HCT116 (cell line): ENCODE measurements at regions not wholly inside any gene's neighbourhood (a gene's known extent, or its start where the extent isn't known, plus 50 kb on each side); places are given as distances from the start of the nearest gene placed in this dataset.

ENCODE experiments used
- CEBPB ChIP-seq: IDR thresholded peaks from 2 replicates; pipeline ENCODE4 v1.6.1; 2012; ENCODE audit warnings: low read depth
- CTCF ChIP-seq, 3 experiments: fragments of 200-600 bp in 1 of 3; sonication (generic) in 1 of 3; IDR thresholded peaks in 2 of 3; conservative IDR thresholded peaks in 1 of 3; 2 replicates each; pipeline ENCODE4 v1.5.1; 2012 to 2017; ENCODE audit warnings: low read depth in 2 of 3, low read length in 2 of 3, antibody characterized with exemption in 1 of 3, borderline replicate concordance in 1 of 3, control low read depth in 1 of 3, mild to moderate bottlenecking in 1 of 3, mixed read lengths in 1 of 3, mixed run types in 1 of 3, moderate library complexity in 1 of 3; ENCODE audit not compliant: insufficient read depth in 1 of 3
- EZH2 ChIP-seq: fragments of 200-600 bp; sonication (generic); IDR thresholded peaks from 2 replicates; pipeline ENCODE4 v1.6.1; 2017; ENCODE audit warnings: antibody characterized with exemption, mixed run types
- EZH2phosphoT487 ChIP-seq: fragments of 200-600 bp; IDR thresholded peaks from 2 replicates; pipeline ENCODE4 v1.6.1; 2018; ENCODE audit warnings: antibody characterized with exemption, borderline replicate concordance
- JUND ChIP-seq: IDR thresholded peaks from 2 replicates; pipeline ENCODE4 v1.6.1; 2012
- POLR2A ChIP-seq: IDR thresholded peaks from 2 replicates; pipeline ENCODE4 v1.7.0; 2011; ENCODE audit warnings: borderline replicate concordance; ENCODE audit not compliant: insufficient read depth, insufficient read length; ENCODE audit errors: extremely low read depth
- POLR2AphosphoS5 ChIP-seq: IDR thresholded peaks from 2 replicates; pipeline ENCODE4 v1.6.1; 2011; ENCODE audit warnings: mild to moderate bottlenecking, low read depth, low read length, moderate library complexity
- REST ChIP-seq: IDR thresholded peaks from 2 replicates; pipeline ENCODE4 v1.6.1; 2012; ENCODE audit warnings: low read depth
- SP1 ChIP-seq: IDR thresholded peaks from 2 replicates; pipeline ENCODE4 v1.6.1; 2012; ENCODE audit warnings: low read depth
- SRF ChIP-seq: IDR thresholded peaks from 2 replicates; pipeline ENCODE4 v1.6.1; 2012; ENCODE audit warnings: low read depth
- YY1 ChIP-seq: IDR thresholded peaks from 2 replicates; pipeline ENCODE4 v1.6.1; 2011; ENCODE audit warnings: low read length, low read depth, moderate library complexity, mild to moderate bottlenecking; ENCODE audit not compliant: insufficient replicate concordance; ENCODE audit errors: extremely low read depth
- ZFX ChIP-seq: fragments of 450-650 bp; IDR thresholded peaks from 2 replicates; pipeline ENCODE4 v1.6.1; 2017
- ZNF274 ChIP-seq: fragments of 200-500 bp; sonication (Bioruptor generic); IDR thresholded peaks from 2 replicates; pipeline ENCODE4 v1.6.1; 2014; ENCODE audit warnings: mild to moderate bottlenecking, low read depth, low read length, inconsistent platforms
- TF ChIP-seq, protein P1 (sequence below): IDR thresholded peaks from 2 replicates; pipeline ENCODE4 v1.6.1; 2012

GRCh38 chr3:72203613-72204349 lies 418.8 kb upstream of the PROK2 start:
- TF ChIP-seq CTCF (IDR thresholded peaks at IDR 0.05 in 2 of 3, conservative IDR thresholded peaks at IDR 0.05 in 1 of 3; ENCODE audit: borderline replicate concordance in 1 of 3, insufficient read depth in 1 of 3, low read depth in 2 of 3, low read length in 2 of 3) (no peak), YY1 (no peak), EZH2 (no peak), POLR2AphosphoS5 (no peak), JUND (no peak), POLR2A (no peak), ZFX (no peak), EZH2phosphoT487 (no peak), SRF (no peak), CEBPB (no peak), ZNF274 (no peak), SP1 (no peak), REST (no peak)
- TF ChIP-seq, protein P1, sequence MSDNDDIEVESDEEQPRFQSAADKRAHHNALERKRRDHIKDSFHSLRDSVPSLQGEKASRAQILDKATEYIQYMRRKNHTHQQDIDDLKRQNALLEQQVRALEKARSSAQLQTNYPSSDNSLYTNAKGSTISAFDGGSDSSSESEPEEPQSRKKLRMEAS: no peak
